ENCODE measurements at regions not wholly inside any gene's neighbourhood (a gene's known extent, or its start where the extent isn't known, plus 50 kb on each side); places are given as distances from the start of the nearest gene placed in this dataset.

DNA sequence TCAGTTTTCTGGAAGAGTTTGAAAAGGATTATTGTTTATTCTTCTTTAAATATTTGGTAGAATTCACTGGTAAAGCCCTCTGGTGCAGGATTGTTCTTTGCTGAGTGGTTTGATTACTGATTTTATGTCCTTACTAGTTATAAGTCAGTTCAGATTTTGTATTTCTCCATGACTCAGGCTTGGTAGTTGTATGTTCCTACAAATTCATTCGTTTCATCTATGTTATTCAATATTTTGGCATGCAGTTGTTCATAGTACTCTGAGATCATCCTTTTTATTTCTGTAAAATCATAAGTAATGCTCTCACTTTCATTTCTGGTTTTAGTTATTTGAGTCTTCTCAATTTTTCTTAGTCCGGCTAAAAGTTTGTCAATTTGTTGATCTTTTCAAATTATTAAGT, 58.1 kb upstream of the CRYM start:
- TF ChIP-seq, protein P1, sequence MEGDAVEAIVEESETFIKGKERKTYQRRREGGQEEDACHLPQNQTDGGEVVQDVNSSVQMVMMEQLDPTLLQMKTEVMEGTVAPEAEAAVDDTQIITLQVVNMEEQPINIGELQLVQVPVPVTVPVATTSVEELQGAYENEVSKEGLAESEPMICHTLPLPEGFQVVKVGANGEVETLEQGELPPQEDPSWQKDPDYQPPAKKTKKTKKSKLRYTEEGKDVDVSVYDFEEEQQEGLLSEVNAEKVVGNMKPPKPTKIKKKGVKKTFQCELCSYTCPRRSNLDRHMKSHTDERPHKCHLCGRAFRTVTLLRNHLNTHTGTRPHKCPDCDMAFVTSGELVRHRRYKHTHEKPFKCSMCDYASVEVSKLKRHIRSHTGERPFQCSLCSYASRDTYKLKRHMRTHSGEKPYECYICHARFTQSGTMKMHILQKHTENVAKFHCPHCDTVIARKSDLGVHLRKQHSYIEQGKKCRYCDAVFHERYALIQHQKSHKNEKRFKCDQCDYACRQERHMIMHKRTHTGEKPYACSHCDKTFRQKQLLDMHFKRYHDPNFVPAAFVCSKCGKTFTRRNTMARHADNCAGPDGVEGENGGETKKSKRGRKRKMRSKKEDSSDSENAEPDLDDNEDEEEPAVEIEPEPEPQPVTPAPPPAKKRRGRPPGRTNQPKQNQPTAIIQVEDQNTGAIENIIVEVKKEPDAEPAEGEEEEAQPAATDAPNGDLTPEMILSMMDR (IDR thresholded peaks at IDR 0.05; ENCODE audit: low read depth, low read length, missing input control): no peak
- no peak for TF ChIP-seq RXRA (IDR thresholded peaks at IDR 0.05)
- TF ChIP-seq, protein P2, sequence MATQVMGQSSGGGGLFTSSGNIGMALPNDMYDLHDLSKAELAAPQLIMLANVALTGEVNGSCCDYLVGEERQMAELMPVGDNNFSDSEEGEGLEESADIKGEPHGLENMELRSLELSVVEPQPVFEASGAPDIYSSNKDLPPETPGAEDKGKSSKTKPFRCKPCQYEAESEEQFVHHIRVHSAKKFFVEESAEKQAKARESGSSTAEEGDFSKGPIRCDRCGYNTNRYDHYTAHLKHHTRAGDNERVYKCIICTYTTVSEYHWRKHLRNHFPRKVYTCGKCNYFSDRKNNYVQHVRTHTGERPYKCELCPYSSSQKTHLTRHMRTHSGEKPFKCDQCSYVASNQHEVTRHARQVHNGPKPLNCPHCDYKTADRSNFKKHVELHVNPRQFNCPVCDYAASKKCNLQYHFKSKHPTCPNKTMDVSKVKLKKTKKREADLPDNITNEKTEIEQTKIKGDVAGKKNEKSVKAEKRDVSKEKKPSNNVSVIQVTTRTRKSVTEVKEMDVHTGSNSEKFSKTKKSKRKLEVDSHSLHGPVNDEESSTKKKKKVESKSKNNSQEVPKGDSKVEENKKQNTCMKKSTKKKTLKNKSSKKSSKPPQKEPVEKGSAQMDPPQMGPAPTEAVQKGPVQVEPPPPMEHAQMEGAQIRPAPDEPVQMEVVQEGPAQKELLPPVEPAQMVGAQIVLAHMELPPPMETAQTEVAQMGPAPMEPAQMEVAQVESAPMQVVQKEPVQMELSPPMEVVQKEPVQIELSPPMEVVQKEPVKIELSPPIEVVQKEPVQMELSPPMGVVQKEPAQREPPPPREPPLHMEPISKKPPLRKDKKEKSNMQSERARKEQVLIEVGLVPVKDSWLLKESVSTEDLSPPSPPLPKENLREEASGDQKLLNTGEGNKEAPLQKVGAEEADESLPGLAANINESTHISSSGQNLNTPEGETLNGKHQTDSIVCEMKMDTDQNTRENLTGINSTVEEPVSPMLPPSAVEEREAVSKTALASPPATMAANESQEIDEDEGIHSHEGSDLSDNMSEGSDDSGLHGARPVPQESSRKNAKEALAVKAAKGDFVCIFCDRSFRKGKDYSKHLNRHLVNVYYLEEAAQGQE (IDR thresholded peaks at IDR 0.05): no peak
- no peak for TF ChIP-seq RAD21 (IDR thresholded peaks at IDR 0.05)
- TF ChIP-seq TAF1 (conservative IDR thresholded peaks at IDR 0.05): no peak
- no peak for TF ChIP-seq JUND (IDR thresholded peaks at IDR 0.05)
- no peak for TF ChIP-seq YY1 (IDR thresholded peaks at IDR 0.05)
- no peak for TF ChIP-seq SP1 (IDR thresholded peaks at IDR 0.05)
- TF ChIP-seq, protein P3, sequence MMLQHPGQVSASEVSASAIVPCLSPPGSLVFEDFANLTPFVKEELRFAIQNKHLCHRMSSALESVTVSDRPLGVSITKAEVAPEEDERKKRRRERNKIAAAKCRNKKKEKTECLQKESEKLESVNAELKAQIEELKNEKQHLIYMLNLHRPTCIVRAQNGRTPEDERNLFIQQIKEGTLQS (IDR thresholded peaks at IDR 0.05): no peak
- TF ChIP-seq FOXA1 (IDR thresholded peaks at IDR 0.05): no peak
- TF ChIP-seq, protein P4, sequence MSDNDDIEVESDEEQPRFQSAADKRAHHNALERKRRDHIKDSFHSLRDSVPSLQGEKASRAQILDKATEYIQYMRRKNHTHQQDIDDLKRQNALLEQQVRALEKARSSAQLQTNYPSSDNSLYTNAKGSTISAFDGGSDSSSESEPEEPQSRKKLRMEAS (IDR thresholded peaks at IDR 0.05): no peak
- no peak for TF ChIP-seq HNF4G (IDR thresholded peaks at IDR 0.05)
- TF ChIP-seq HNF4A (conservative IDR thresholded peaks at IDR 0.05): no peak
- no peak for TF ChIP-seq FOXA2 (IDR thresholded peaks at IDR 0.05)

All from liver (tissue), 3 donors.